ENCODE measurements at regions not wholly inside any gene's neighbourhood (a gene's known extent, or its start where the extent isn't known, plus 50 kb on each side); places are given as distances from the start of the nearest gene placed in this dataset.

DNA sequence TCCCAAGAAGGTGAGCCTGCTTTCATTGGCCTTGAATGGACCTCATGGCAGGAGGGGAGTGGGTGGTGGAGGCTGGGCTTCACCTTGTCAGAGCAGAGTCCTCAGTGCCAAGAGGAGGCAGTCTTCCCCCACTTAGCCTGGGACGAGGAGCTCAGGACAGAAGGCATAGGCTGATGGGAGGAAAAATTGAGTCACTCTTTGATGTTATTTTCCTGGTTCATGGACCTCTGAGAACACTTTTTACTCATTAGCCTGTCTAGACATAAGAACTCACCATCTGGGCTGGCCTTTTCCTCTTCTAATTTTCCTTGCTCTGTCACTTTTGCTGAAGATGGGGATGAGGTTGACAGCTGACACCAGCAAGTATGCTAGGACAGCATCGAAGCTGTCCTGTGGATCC lies 225.7 kb upstream of the TNP1 start:
- Histone ChIP-seq H3K36me3 (ENCODE audit: insufficient read depth, low read length) (no peaks in the 10 kb centered on the region), H2AFZ (ENCODE audit: low read length) (no peak overlapping the region), H3K79me2 (ENCODE audit: insufficient read depth, low read depth, low read length) (no peaks in the 10 kb centered on the region), H3K4me1 (ENCODE audit: insufficient read depth, low read length, poor library complexity, severe bottlenecking) (peaks cover 4% of the 10 kb centered on the region), H3K27ac (ENCODE audit: low read depth, low read length, poor library complexity, severe bottlenecking) (no peak overlapping the region), H3K9me3 (ENCODE audit: low read length) (no peaks in the 10 kb centered on the region), H3K9me2 (ENCODE audit: insufficient read depth, low read length) (no peaks in the 10 kb centered on the region), H4K20me1 (ENCODE audit: insufficient read depth, low read length) (no peaks in the 10 kb centered on the region), H3K4me2 (ENCODE audit: low read length) (no peak overlapping the region), H3K4me3 (ENCODE audit: low read depth, low read length, poor library complexity, severe bottlenecking) (no peak overlapping the region)
- no peak for TF ChIP-seq EZH2phosphoT487 (IDR thresholded peaks at IDR 0.05; ENCODE audit: borderline replicate concordance, low read depth, low read length)
- ChIA-PET POLR2A (no interaction called here), CTCF (ENCODE audit: unreplicated experiment) (no interaction called here)
- no peak for DNase-seq (ENCODE audit: low spot score)
- intact Hi-C loops (cut with micrococcal nuclease; ENCODE audit: unreplicated experiment), result no loop called here
- no TSS peak for BruUV-seq (replicated peaks)

- BruUV-seq (replicated peaks), result no TSS peak
- H3K4me3 ChIP-seq (ENCODE audit: low read depth, low read length, poor library complexity, severe bottlenecking), result no peak overlapping the region
- no peaks in the 10 kb centered on the region for H3K9me3 ChIP-seq (ENCODE audit: low read length)
- POLR2A ChIA-PET, result interaction anchor here (0.7 kb wide), 1 partner anchor 26 kb away, joined by 3 read pairs; no protein-coding TSS in a partner anchor
- H3K36me3 ChIP-seq (ENCODE audit: insufficient read depth, low read length), result no peaks in the 10 kb centered on the region
- TF ChIP-seq EZH2phosphoT487 (IDR thresholded peaks at IDR 0.05; ENCODE audit: borderline replicate concordance, low read depth, low read length), result no peak
- TF ChIP-seq, protein P1, sequence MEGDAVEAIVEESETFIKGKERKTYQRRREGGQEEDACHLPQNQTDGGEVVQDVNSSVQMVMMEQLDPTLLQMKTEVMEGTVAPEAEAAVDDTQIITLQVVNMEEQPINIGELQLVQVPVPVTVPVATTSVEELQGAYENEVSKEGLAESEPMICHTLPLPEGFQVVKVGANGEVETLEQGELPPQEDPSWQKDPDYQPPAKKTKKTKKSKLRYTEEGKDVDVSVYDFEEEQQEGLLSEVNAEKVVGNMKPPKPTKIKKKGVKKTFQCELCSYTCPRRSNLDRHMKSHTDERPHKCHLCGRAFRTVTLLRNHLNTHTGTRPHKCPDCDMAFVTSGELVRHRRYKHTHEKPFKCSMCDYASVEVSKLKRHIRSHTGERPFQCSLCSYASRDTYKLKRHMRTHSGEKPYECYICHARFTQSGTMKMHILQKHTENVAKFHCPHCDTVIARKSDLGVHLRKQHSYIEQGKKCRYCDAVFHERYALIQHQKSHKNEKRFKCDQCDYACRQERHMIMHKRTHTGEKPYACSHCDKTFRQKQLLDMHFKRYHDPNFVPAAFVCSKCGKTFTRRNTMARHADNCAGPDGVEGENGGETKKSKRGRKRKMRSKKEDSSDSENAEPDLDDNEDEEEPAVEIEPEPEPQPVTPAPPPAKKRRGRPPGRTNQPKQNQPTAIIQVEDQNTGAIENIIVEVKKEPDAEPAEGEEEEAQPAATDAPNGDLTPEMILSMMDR (conservative IDR thresholded peaks at IDR 0.05; ENCODE audit: low read length), result no peak
- H3K9me2 ChIP-seq (ENCODE audit: insufficient read depth, low read length), result no peaks in the 10 kb centered on the region
- no peak overlapping the region for H3K27ac ChIP-seq (ENCODE audit: low read depth, low read length, poor library complexity, severe bottlenecking)
- H3K79me2 ChIP-seq (ENCODE audit: insufficient read depth, low read depth, low read length), result no peaks in the 10 kb centered on the region
- no peaks in the 10 kb centered on the region for H4K20me1 ChIP-seq (ENCODE audit: insufficient read depth, low read length)
- CTCF ChIA-PET (ENCODE audit: unreplicated experiment), result no interaction called here
- no peak overlapping the region for H3K4me2 ChIP-seq (ENCODE audit: low read length)
- DNase-seq (ENCODE audit: low spot score), result no peak
- no peaks in the 10 kb centered on the region for H3K4me1 ChIP-seq (ENCODE audit: insufficient read depth, low read length, poor library complexity, severe bottlenecking)
- H2AFZ ChIP-seq (ENCODE audit: low read length), result no peak overlapping the region
- intact Hi-C loops (cut with micrococcal nuclease; ENCODE audit: unreplicated experiment), result no loop called here
These were observed 221.9 kb upstream of the TNP1 start for GRCh38 chr2:217081799-217082198.

DNA sequence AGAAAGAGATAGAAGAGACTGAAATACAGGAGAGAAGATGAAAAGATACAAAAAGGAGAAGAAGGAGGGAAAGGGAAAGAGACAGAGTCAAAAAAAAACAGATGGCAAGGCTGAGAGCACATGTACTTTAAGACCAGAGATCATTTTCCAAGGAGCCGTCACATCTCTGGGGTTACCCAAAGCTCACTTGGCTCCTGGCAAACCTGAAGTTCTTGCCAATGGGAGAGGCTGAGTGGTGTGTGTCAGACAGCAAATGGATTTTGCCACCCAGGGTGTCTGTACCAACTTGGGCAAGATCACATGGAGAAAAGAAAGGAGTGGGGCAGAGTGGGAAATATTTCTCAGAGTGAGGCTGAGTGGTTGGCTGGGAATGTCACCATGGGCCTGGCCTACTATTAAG lies 219.3 kb upstream of the TNP1 start:
- no peaks in the 10 kb centered on the region for H4K20me1 ChIP-seq (ENCODE audit: insufficient read depth, low read length)
- POLR2A ChIA-PET, result interaction anchor here (0.5 kb wide), 1 partner anchor 568 kb away, joined by 3 read pairs; no protein-coding TSS in a partner anchor
- intact Hi-C loops (cut with micrococcal nuclease; ENCODE audit: unreplicated experiment), result no loop called here

More for the DNA sequence above, 219.3 kb upstream of the TNP1 start:
- Histone ChIP-seq H3K4me3 (ENCODE audit: low read depth, low read length, poor library complexity, severe bottlenecking) (no peak overlapping the region), H2AFZ (ENCODE audit: low read length) (no peak overlapping the region), H3K79me2 (ENCODE audit: insufficient read depth, low read depth, low read length) (no peaks in the 10 kb centered on the region), H3K9me3 (ENCODE audit: low read length) (no peaks in the 10 kb centered on the region), H3K27ac (ENCODE audit: low read depth, low read length, poor library complexity, severe bottlenecking) (no peak overlapping the region), H3K4me2 (ENCODE audit: low read length) (no peak overlapping the region), H3K9me2 (ENCODE audit: insufficient read depth, low read length) (no peaks in the 10 kb centered on the region), H3K4me1 (ENCODE audit: insufficient read depth, low read length, poor library complexity, severe bottlenecking) (no peaks in the 10 kb centered on the region), H3K36me3 (ENCODE audit: insufficient read depth, low read length) (no peaks in the 10 kb centered on the region)
- BruUV-seq (replicated peaks), result no TSS peak
- no peak for DNase-seq (ENCODE audit: low spot score)
- CTCF ChIA-PET (ENCODE audit: unreplicated experiment), result no interaction called here
- TF ChIP-seq EZH2phosphoT487 (IDR thresholded peaks at IDR 0.05; ENCODE audit: borderline replicate concordance, low read depth, low read length), result no peak
- TF ChIP-seq, protein P1 (conservative IDR thresholded peaks at IDR 0.05; ENCODE audit: low read length), result no peak
